CD8-positive, alpha-beta memory T cell (primary cell): ENCODE measurements at regions not wholly inside any gene's neighbourhood (a gene's known extent, or its start where the extent isn't known, plus 50 kb on each side); places are given as distances from the start of the nearest gene placed in this dataset.

ENCODE experiments used
- CTCF ChIA-PET: fragments of 350-600 bp; sonication (Branson Sonifier 250); formaldehyde crosslinking; loops from one replicate; lab custom pipeline; 2021; ENCODE audit warnings: antibody characterized with exemption; lab: Charles Lee
- POLR2A ChIA-PET: fragments of 350-600 bp; sonication (Branson Sonifier 250); formaldehyde crosslinking; loops from one replicate; lab custom pipeline; 2021; ENCODE audit warnings: antibody characterized with exemption; lab: Charles Lee
- DNase-seq, 5 donors: peaks; one replicate each; pipeline versions ENCODE4 v3.0.0 to v3.0.0-alpha.2; 2020 to 2022; ENCODE audit warnings: mixed read lengths in 1 of 5
- H3K27ac ChIP-seq: one replicate; pipeline ENCODE4 v1.7.0; 2013; ENCODE audit warnings: low read depth, mild to moderate bottlenecking, low read length, moderate library complexity
- H3K27me3 ChIP-seq: 2 replicates; pipeline ENCODE4 v1.7.0; 2013; ENCODE audit warnings: low read length, mild to moderate bottlenecking; ENCODE audit not compliant: insufficient read depth, poor library complexity, severe bottlenecking
- H3K36me3 ChIP-seq: 2 replicates; pipeline ENCODE4 v1.7.0; 2013; ENCODE audit warnings: mild to moderate bottlenecking, low read length, moderate library complexity; ENCODE audit not compliant: insufficient read depth
- H3K4me1 ChIP-seq: 2 replicates; pipeline ENCODE4 v1.7.0; 2013; ENCODE audit warnings: mild to moderate bottlenecking, low read length, moderate library complexity; ENCODE audit not compliant: insufficient read depth
- H3K4me3 ChIP-seq: 2 replicates; pipeline ENCODE4 v1.7.0; 2013; ENCODE audit warnings: mild to moderate bottlenecking, low read length
- H3K9me3 ChIP-seq: 2 replicates; pipeline ENCODE4 v1.7.0; 2013; ENCODE audit warnings: mild to moderate bottlenecking, low read length
- H3K27ac Mint-ChIP-seq, 8 donors: one replicate each; pipeline ENCODE4 v1.8.0; 2020 to 2021; ENCODE audit warnings: mixed read lengths in 8 of 8, mild to moderate bottlenecking in 6 of 8, inconsistent platforms in 3 of 8, moderate library complexity in 3 of 8
- H3K27me3 Mint-ChIP-seq, 2 donors: one replicate each; pipeline ENCODE4 v1.8.0; 2020 to 2021; ENCODE audit warnings: mixed read lengths in 2 of 2, mild to moderate bottlenecking in 1 of 2, moderate library complexity in 1 of 2
- H3K36me3 Mint-ChIP-seq, 3 donors: one replicate each; pipeline ENCODE4 v1.8.0; 2020 to 2021; ENCODE audit warnings: mixed read lengths in 3 of 3, inconsistent platforms in 1 of 3, mild to moderate bottlenecking in 1 of 3
- H3K4me1 Mint-ChIP-seq, 3 donors: one replicate each; pipeline ENCODE4 v1.8.0; 2020 to 2021; ENCODE audit warnings: mixed read lengths in 3 of 3, inconsistent platforms in 1 of 3, mild to moderate bottlenecking in 1 of 3
- H3K4me3 Mint-ChIP-seq, 7 donors: one replicate each; pipeline ENCODE4 v1.8.0; 2020 to 2021; ENCODE audit warnings: mixed read lengths in 7 of 7, mild to moderate bottlenecking in 6 of 7, moderate library complexity in 4 of 7, inconsistent platforms in 2 of 7
- H3K9me3 Mint-ChIP-seq, 5 donors: one replicate each; pipeline ENCODE4 v1.8.0; 2020 to 2022; ENCODE audit warnings: mixed read lengths in 5 of 5, mild to moderate bottlenecking in 3 of 5, moderate library complexity in 2 of 5, inconsistent platforms in 1 of 5

DNA sequence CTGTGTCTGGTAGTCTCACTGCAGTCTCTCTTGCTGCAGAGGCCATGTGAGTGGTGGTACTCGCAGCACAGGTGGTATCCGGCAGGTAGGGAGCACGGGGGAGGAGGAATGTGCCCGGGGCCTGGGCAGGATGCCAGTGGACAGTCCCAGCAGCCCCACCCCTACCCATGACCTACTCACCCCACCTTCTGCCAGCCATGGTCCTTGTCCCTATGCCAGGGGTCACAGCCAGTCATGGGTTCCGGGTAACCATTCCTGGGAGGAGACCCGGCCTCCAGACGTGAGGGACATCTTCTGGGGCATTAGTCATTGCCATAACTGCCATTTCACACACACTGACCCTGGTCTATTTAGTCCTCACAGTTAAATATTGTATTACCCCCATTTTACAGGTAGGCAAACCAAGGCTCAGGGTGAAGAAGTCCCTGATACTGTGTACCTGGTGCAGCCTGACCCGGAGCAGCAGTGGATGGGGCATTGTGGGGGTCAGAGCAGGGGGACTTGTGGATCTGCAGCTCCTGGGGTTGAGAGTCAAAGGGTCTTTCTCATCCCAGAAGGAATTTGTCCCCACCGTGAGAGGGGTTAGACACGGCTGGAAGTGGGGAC is 58.8 kb upstream of the TAC4 start:
- Histone ChIP-seq H3K9me3 (no peaks in the 10 kb centered on the region), H3K4me3 (no peak overlapping the region), H3K4me1 (no peaks in the 10 kb centered on the region), H3K36me3 (no peaks in the 10 kb centered on the region), H3K27ac (no peak overlapping the region), H3K27me3 (peaks cover 73% of the 10 kb centered on the region)
- peaks cover 61 to 85% of the 10 kb centered on the region in 2 donors for H3K27me3 Mint-ChIP-seq
- ChIA-PET POLR2A (no interaction called here), CTCF (interaction anchor here (0.6 kb wide), 1 partner anchor 1066 kb away, joined by 3 read pairs; no protein-coding TSS in a partner anchor)
- no peak for DNase-seq
- H3K36me3 Mint-ChIP-seq = peaks cover 0 to 3% (median 0%) of the 10 kb centered on the region in 3 donors
- peaks cover 2 to 11% (median 9%) of the 10 kb centered on the region in 3 donors for H3K4me1 Mint-ChIP-seq
- no peak overlapping the region for H3K4me3 Mint-ChIP-seq
- H3K9me3 Mint-ChIP-seq = peaks cover 0 to 2% (median 0%) of the 10 kb centered on the region in 5 donors
- H3K27ac Mint-ChIP-seq = no peak overlapping the region

DNA sequence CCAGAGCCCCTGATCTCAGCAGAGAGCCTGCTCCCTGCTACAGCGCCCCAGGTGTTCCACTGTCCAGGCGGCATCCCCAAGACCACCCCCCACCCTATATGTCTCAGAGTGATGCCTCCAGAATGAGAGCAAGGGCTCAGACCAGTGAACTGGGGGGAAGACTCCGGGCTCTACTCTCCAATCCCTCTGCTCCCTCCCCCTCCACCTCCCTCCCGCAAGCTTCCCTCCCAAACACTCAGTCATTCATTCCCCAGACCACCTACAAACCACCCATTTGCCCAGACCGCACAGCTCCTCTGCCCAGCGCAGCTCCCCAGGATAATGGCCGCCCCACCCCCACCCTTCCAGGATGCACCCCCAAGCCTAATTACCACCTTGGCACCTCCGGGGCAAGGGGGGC is 59.4 kb upstream of the TAC4 start:
- Histone ChIP-seq H3K27me3 (peaks cover 69% of the 10 kb centered on the region), H3K4me1 (no peaks in the 10 kb centered on the region), H3K4me3 (no peak overlapping the region), H3K9me3 (no peaks in the 10 kb centered on the region), H3K36me3 (no peaks in the 10 kb centered on the region), H3K27ac (no peak overlapping the region)
- Mint-ChIP-seq H3K9me3 (peaks cover 0 to 2% (median 0%) of the 10 kb centered on the region in 5 donors), H3K4me3 (no peak overlapping the region), H3K27me3 (peaks cover 60 to 89% of the 10 kb centered on the region in 2 donors), H3K4me1 (peaks cover 2 to 11% (median 9%) of the 10 kb centered on the region in 3 donors), H3K36me3 (peaks cover 0 to 3% (median 0%) of the 10 kb centered on the region in 3 donors), H3K27ac (no peak overlapping the region)
- POLR2A ChIA-PET = no interaction called here
- CTCF ChIA-PET = interaction anchor here (0.6 to 0.8 kb wide), 2 partner anchors 10 to 1066 kb away, joined by 3 read pairs; no protein-coding TSS in a partner anchor
- DNase-seq = no peak

- CTCF ChIA-PET = interaction anchor here (0.7 to 3.6 kb wide), 3 partner anchors 31 to 88 kb away, joined by 3 to 14 read pairs (median 4); no protein-coding TSS in a partner anchor
- peaks cover 2 to 11% (median 9%) of the 10 kb centered on the region in 3 donors for H3K4me1 Mint-ChIP-seq
- H3K4me1 ChIP-seq = no peaks in the 10 kb centered on the region
- POLR2A ChIA-PET = interaction anchor here (0.6 kb wide), 1 partner anchor 1037 kb away, joined by 5 read pairs; no protein-coding TSS in a partner anchor
- no peaks in the 10 kb centered on the region for H3K9me3 ChIP-seq
- H3K27ac Mint-ChIP-seq = peak overlapping the region in 1 of 8 donors; percentile 26
- no peaks in the 10 kb centered on the region for H3K36me3 ChIP-seq
- H3K27me3 Mint-ChIP-seq = peaks cover 58 to 89% of the 10 kb centered on the region in 2 donors
- peaks cover 60% of the 10 kb centered on the region for H3K27me3 ChIP-seq
- no peak overlapping the region for H3K4me3 Mint-ChIP-seq
- H3K4me3 ChIP-seq = no peak overlapping the region
- H3K36me3 Mint-ChIP-seq = peaks cover 0 to 3% (median 0%) of the 10 kb centered on the region in 3 donors
- DNase-seq = no peak
- peaks cover 0 to 2% (median 0%) of the 10 kb centered on the region in 5 donors for H3K9me3 Mint-ChIP-seq
- H3K27ac ChIP-seq = no peak overlapping the region
Measured at GRCh38 chr17:49908782-49909714, 59.9 kb upstream of the DLX4 start.

GRCh38 chr17:49910094-49910857 is 58.7 kb upstream of the DLX4 start:
- Mint-ChIP-seq H3K4me1 (peaks cover 2 to 11% (median 9%) of the 10 kb centered on the region in 3 donors), H3K9me3 (no peaks in the 10 kb centered on the region), H3K27me3 (peaks cover 48 to 88% of the 10 kb centered on the region in 2 donors), H3K4me3 (peak overlapping the region in 6 of 7 donors; percentile 37 to 61 (median 52)), H3K36me3 (peaks cover 0 to 3% (median 0%) of the 10 kb centered on the region in 3 donors), H3K27ac (peak overlapping the region in 1 of 8 donors; percentile 29)
- ChIA-PET CTCF (interaction anchor here (1.4 to 3.6 kb wide), 2 partner anchors 42 to 87 kb away, joined by 4 to 14 read pairs; no protein-coding TSS in a partner anchor), POLR2A (no interaction called here)
- Histone ChIP-seq H3K27me3 (peaks cover 49% of the 10 kb centered on the region), H3K4me1 (no peaks in the 10 kb centered on the region), H3K27ac (no peak overlapping the region), H3K36me3 (no peaks in the 10 kb centered on the region), H3K9me3 (no peaks in the 10 kb centered on the region), H3K4me3 (no peak overlapping the region)
- DNase-seq = no peak

DNA sequence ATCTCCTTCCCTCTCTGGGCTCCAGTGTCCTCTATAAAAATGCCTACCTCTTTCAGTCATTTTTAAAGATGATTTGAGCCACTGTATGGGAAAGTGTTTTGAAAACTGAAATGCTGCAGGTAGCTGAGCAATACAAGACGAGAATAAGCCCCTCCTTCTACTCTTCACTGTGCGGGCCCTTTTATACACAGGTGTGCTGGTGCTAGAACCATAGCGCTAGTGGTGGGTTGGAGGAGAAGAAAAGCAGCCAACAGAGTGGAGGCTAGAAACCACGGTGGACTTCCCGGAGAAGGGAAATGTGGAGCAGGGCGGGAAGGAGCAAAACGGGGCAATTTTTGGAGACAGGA is 58.2 kb upstream of the DLX4 start:
- peaks cover 48 to 87% of the 10 kb centered on the region in 2 donors for H3K27me3 Mint-ChIP-seq
- Histone ChIP-seq H3K27ac (no peak overlapping the region), H3K9me3 (no peaks in the 10 kb centered on the region), H3K36me3 (no peaks in the 10 kb centered on the region), H3K4me3 (no peak overlapping the region), H3K27me3 (peaks cover 46% of the 10 kb centered on the region), H3K4me1 (no peaks in the 10 kb centered on the region)
- peak overlapping the region in 1 of 8 donors; percentile 5 for H3K27ac Mint-ChIP-seq
- H3K4me3 Mint-ChIP-seq = peak overlapping the region in 5 of 7 donors; percentile 33 to 55 (median 53)
- peaks cover 0 to 3% (median 0%) of the 10 kb centered on the region in 3 donors for H3K36me3 Mint-ChIP-seq
- no peaks in the 10 kb centered on the region for H3K9me3 Mint-ChIP-seq
- DNase-seq = no peak
- ChIA-PET CTCF (interaction anchor here (3.6 kb wide), 1 partner anchor 86 kb away, joined by 14 read pairs; no protein-coding TSS in a partner anchor), POLR2A (no interaction called here)
- peaks cover 2 to 11% (median 9%) of the 10 kb centered on the region in 3 donors for H3K4me1 Mint-ChIP-seq

DNA sequence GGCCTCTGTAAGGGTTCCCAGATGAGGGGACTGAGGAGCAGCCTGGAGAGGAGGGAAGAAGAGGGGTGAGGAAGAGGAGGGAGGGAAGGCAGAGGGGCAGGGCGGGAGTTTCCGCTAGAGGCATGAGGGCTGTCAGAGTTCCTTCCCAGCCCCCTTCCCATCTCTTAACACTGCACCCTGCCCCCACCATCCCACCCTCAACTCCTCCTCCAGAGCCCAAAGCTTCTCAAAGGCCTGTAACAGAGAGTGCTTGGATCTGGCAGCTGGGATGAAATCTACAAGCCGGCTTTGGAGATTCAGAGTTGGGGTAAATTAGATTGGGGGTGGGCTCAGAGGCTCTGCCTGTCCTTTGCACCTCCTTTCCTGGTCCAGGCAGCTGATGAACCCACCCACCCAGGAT is 57.3 kb upstream of the DLX4 start:
- Histone ChIP-seq H3K4me1 (no peaks in the 10 kb centered on the region), H3K27ac (no peak overlapping the region), H3K36me3 (no peaks in the 10 kb centered on the region), H3K4me3 (no peak overlapping the region), H3K27me3 (peaks cover 39% of the 10 kb centered on the region), H3K9me3 (no peaks in the 10 kb centered on the region)
- Mint-ChIP-seq H3K4me1 (peaks cover 2 to 11% (median 9%) of the 10 kb centered on the region in 3 donors), H3K27me3 (peaks cover 46 to 84% of the 10 kb centered on the region in 2 donors), H3K4me3 (no peak overlapping the region), H3K36me3 (peaks cover 0 to 3% (median 0%) of the 10 kb centered on the region in 3 donors), H3K27ac (peak overlapping the region in 1 of 8 donors; percentile 87), H3K9me3 (no peaks in the 10 kb centered on the region)
- ChIA-PET CTCF (interaction anchor here (3.6 kb wide), 1 partner anchor 86 kb away, joined by 14 read pairs; no protein-coding TSS in a partner anchor), POLR2A (no interaction called here)
- no peak for DNase-seq

DNA sequence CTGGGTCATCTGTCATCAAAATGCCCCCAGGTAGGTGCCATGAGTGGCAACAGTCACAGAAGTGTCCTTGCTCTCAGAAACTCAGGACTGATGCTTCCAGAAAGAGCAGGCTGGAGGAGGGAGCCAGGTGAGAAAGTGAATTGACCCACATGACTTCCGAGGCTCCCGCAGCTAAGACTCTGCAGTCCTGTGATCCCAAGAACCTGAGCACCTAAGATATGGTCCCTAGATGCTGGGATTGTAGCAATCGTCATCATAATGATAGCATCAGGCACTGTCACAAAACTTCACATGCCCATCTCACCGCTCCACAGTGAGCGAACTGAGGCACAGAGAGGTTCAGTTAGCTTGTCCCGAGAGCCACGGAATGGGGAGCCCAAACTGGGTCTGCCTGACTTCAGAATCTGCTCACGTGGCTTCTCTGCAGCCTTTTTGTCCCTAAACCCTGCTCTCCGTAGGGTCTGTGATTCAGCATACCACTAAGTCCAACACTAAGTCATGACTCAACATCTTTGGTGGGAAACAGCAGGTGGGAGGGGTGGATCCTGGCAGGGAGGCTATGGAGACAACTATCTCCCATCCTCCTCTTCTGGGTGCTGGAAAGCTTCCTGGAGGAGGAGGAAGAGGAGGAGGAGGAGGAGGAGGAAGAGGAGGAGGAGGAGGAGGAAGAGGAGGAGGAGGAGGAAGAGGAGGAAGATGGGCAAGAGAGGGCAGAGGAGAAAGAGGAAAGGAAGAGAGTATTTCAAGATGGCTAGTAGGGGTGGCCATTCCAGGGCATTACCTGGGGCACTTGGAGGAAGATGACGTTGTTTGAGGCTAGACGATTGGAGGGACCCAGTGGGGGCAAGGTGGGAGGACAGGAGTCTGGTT is 55.5 kb upstream of the DLX4 start:
- Mint-ChIP-seq H3K4me3 (peak overlapping the region in 1 of 7 donors; percentile 59), H3K27ac (no peak overlapping the region), H3K36me3 (peaks cover 0 to 3% (median 0%) of the 10 kb centered on the region in 3 donors), H3K9me3 (no peaks in the 10 kb centered on the region), H3K27me3 (peaks cover 42 to 78% of the 10 kb centered on the region in 2 donors), H3K4me1 (peaks cover 2 to 11% (median 9%) of the 10 kb centered on the region in 3 donors)
- ChIA-PET CTCF (no interaction called here), POLR2A (no interaction called here)
- Histone ChIP-seq H3K36me3 (no peaks in the 10 kb centered on the region), H3K27me3 (peaks cover 33% of the 10 kb centered on the region), H3K27ac (no peak overlapping the region), H3K4me1 (no peaks in the 10 kb centered on the region), H3K4me3 (no peak overlapping the region), H3K9me3 (no peaks in the 10 kb centered on the region)
- DNase-seq = no peak
